AG04449 (cell line): ENCODE measurements at regions not wholly inside any gene's neighbourhood (a gene's known extent, or its start where the extent isn't known, plus 50 kb on each side); places are given as distances from the start of the nearest gene placed in this dataset.

Experiments
- CTCF ChIA-PET: fragments of 350-600 bp; formaldehyde crosslinking; extraction: SDS; loops from one replicate; lab custom pipeline; 2021; ENCODE audit warnings: antibody characterized with exemption; lab: Yijun Ruan, JAX
- POLR2A ChIA-PET: fragments of 400-600, 350-600 bp; formaldehyde crosslinking; extraction: SDS; loops from one replicate; lab custom pipeline; 2020; ENCODE audit warnings: antibody characterized with exemption, inconsistent platforms; lab: Yijun Ruan, JAX
- DNase-seq: peaks from one replicate; pipeline ENCODE4 v3.0.0-alpha.2; 2010; ENCODE audit warnings: low read depth, low spot score
- H3K4me3 ChIP-seq: 2 replicates; pipeline ENCODE4 v1.5.1; 2011; ENCODE audit warnings: low read depth, mild to moderate bottlenecking, control low read depth, low read length
- TF ChIP-seq, protein P1 (sequence below): IDR thresholded peaks from one replicate; pipeline ENCODE4 v1.5.1; 2011; ENCODE audit warnings: mild to moderate bottlenecking, moderate library complexity, low read length, control low read depth, inconsistent platforms; ENCODE audit not compliant: insufficient read depth; ENCODE audit errors: missing control alignments

DNA sequence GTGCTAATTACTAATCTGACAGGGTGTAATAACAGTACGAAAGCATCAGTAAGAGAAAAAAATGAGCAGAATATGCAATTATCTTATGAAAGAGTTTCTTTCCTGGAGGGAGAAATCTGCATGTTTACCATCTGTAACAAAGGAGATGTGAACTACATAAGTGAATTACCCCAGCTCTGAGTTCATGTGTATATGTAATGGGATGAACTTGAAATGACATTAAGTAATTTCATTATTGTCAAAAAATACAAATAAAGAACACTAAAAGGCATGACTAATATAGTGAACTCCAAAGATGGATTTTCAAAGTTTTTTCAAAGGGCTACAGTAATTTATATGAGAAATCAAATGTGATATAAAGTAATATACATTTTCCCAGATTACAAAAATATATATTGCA lies 944.0 kb downstream of the MAT2B start:
- POLR2A ChIA-PET: no interaction called here
- no peak overlapping the region for H3K4me3 ChIP-seq
- TF ChIP-seq, protein P1, sequence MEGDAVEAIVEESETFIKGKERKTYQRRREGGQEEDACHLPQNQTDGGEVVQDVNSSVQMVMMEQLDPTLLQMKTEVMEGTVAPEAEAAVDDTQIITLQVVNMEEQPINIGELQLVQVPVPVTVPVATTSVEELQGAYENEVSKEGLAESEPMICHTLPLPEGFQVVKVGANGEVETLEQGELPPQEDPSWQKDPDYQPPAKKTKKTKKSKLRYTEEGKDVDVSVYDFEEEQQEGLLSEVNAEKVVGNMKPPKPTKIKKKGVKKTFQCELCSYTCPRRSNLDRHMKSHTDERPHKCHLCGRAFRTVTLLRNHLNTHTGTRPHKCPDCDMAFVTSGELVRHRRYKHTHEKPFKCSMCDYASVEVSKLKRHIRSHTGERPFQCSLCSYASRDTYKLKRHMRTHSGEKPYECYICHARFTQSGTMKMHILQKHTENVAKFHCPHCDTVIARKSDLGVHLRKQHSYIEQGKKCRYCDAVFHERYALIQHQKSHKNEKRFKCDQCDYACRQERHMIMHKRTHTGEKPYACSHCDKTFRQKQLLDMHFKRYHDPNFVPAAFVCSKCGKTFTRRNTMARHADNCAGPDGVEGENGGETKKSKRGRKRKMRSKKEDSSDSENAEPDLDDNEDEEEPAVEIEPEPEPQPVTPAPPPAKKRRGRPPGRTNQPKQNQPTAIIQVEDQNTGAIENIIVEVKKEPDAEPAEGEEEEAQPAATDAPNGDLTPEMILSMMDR: no peak
- CTCF ChIA-PET: no interaction called here
- no peak for DNase-seq

DNA sequence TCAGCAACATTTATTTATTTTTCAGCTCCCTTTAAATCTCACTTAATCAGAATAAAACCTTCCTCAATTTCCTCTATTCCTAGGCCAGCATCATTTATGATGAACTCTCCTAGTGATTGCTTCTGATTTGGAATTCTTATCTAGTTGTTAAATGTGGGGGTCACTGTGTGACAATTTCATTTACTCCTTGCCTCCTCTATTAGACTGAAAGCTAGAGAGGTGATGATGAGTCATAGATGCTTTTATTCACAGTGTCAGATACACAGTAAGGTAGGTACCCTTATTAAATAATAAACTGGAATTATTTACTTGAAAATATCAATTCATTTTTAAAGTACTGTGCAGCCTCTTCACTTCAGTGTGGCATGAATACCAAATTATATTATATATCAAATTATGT lies 960.6 kb downstream of the MAT2B start:
- ChIA-PET POLR2A (no interaction called here), CTCF (interaction anchor here (1.1 kb wide), 1 partner anchor 9 kb away, joined by 5 read pairs; no protein-coding TSS in a partner anchor)
- no peak for DNase-seq
- TF ChIP-seq, protein P1: no peak
- H3K4me3 ChIP-seq: no peak overlapping the region

DNA sequence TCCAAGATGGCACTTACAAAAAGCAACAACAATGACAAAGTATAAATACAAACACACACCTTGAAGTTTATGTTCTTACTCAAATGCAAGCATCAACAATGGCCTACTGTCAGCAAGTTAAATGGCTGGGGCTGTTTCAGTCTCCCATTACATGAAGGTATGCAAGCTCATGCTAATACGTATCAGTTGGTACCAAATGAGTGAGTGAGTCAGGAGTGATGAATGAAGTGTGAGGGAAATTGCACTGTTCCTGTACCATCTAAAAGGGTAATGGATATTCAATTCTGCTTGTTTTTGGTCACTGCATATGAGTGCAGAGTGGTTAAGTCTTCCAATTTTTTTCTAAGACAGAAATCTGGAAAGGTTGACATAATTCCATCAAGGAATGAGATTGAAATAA lies 964.9 kb downstream of the MAT2B start:
- CTCF ChIA-PET: no interaction called here
- no peak overlapping the region for H3K4me3 ChIP-seq
- DNase-seq: no peak
- POLR2A ChIA-PET: no interaction called here
- TF ChIP-seq, protein P1: no peak

DNA sequence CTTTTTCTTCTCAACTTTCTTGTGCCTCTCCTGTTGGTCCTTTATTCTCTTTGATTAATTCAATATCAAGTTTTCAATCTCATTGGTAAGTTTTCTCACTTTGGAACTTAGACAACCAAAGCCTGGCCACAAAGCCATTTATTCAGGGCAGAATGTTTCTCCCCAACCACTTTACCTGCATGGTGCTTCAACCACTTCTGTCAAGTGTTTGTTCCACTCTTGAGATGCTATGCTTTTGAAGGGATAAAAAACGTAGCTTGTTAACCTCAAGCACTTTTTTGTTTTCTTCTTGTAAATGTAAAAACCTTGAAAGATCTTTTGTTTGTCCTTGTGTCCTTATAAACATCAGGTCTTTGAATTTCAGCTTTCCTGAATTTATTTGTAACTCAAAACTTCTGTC lies 966.7 kb downstream of the MAT2B start:
- ChIA-PET CTCF (interaction anchor here (1.1 kb wide), 1 partner anchor 776 kb away, joined by 4 read pairs; no protein-coding TSS in a partner anchor), POLR2A (no interaction called here)

DNA sequence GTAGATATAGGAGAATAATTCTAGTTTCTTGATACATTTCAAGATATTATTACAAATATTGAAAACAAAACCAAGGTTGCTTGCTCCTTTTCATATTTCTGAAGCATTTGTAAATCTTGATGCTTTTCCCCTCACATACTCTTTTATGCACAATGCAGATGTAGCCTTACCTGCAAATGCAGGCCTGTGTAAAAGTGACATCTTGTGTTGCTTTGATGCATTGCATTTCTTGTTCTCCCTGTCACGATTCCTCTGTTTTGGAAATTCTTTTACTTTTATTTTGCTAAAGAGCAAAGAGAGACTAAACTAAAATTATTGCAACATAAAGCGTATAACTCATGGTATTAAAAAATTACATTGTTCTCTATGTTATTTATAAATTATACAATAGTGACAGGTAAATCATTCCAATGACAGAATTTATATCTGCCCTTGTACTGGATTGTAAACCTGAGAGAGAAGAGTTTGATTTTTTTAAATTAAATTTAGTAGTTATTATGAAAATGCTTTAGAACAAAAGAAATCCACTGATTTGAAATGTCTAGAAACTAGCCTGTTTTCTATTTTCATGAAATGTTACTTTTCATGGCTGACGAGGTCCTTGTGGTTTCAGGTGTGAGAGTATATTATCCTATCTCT lies 970.0 kb downstream of the MAT2B start:
- CTCF ChIA-PET: interaction anchor here (0.9 to 3.2 kb wide), 12 partner anchors 10 to 912 kb away, joined by 3 to 13 read pairs (median 4); no protein-coding TSS in a partner anchor

More for the DNA sequence above, 966.7 kb downstream of the MAT2B start:
- TF ChIP-seq, protein P1: no peak
- DNase-seq: no peak
- H3K4me3 ChIP-seq: no peak overlapping the region

GRCh38 chr5:164481270-164481669 lies 975.9 kb downstream of the MAT2B start:
- TF ChIP-seq, protein P1: no peak
- no peak for DNase-seq
- no peak overlapping the region for H3K4me3 ChIP-seq
- CTCF ChIA-PET: no interaction called here
- POLR2A ChIA-PET: no interaction called here

More for the DNA sequence above, 970.0 kb downstream of the MAT2B start:
- DNase-seq: no peak
- POLR2A ChIA-PET: no interaction called here
- TF ChIP-seq, protein P1: peak; percentile 52
- no peak overlapping the region for H3K4me3 ChIP-seq
